DND-41 (cell line): ENCODE measurements at regions not wholly inside any gene's neighbourhood (a gene's known extent, or its start where the extent isn't known, plus 50 kb on each side); places are given as distances from the start of the nearest gene placed in this dataset.

Experiments
- EZH2 ChIP-seq: IDR thresholded peaks from 3 replicates; pipeline ENCODE4 v1.6.1; 2012; ENCODE audit warnings: borderline replicate concordance, low read depth, mild to moderate bottlenecking, moderate library complexity, low read length, inconsistent platforms; ENCODE audit not compliant: severe bottlenecking
- TF ChIP-seq, protein P1 (sequence below): IDR thresholded peaks from 2 replicates; pipeline ENCODE4 v1.5.1; 2012; ENCODE audit warnings: borderline replicate concordance, low read length, moderate library complexity, mild to moderate bottlenecking; ENCODE audit not compliant: poor library complexity, severe bottlenecking; ENCODE audit errors: extremely low read depth

DNA sequence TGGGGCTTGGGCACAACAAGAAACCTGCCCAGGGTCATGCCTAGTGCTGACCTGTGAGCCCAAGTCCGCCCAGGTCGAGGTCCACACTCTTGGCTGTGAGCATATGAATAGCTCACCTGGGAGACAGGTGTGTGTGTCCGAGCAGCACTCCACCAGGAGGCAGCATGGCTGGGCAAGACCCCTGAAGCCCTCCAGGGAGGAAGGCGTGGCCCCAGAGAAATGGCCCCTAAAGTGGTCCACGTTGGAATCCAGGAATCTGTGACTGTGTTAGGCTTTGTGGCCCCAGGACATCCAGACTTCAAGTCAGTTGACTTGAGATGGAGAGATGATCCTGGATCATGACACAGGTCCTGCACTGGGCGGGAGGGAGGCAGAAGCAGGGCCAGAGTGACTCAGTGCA is 138.8 kb downstream of the CPZ start:
- TF ChIP-seq, protein P1, sequence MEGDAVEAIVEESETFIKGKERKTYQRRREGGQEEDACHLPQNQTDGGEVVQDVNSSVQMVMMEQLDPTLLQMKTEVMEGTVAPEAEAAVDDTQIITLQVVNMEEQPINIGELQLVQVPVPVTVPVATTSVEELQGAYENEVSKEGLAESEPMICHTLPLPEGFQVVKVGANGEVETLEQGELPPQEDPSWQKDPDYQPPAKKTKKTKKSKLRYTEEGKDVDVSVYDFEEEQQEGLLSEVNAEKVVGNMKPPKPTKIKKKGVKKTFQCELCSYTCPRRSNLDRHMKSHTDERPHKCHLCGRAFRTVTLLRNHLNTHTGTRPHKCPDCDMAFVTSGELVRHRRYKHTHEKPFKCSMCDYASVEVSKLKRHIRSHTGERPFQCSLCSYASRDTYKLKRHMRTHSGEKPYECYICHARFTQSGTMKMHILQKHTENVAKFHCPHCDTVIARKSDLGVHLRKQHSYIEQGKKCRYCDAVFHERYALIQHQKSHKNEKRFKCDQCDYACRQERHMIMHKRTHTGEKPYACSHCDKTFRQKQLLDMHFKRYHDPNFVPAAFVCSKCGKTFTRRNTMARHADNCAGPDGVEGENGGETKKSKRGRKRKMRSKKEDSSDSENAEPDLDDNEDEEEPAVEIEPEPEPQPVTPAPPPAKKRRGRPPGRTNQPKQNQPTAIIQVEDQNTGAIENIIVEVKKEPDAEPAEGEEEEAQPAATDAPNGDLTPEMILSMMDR: no peak
- TF ChIP-seq EZH2: no peak
